22Rv1 (cell line): ENCODE measurements at regions not wholly inside any gene's neighbourhood (a gene's known extent, or its start where the extent isn't known, plus 50 kb on each side); places are given as distances from the start of the nearest gene placed in this dataset.

Source experiments
- H3K27ac ChIP-seq: fragments of 450-650 bp; 2 replicates; pipeline ENCODE4 v1.5.1; 2017
- ZFX ChIP-seq: fragments of 450-650 bp; IDR thresholded peaks from 2 replicates; pipeline ENCODE4 v1.6.1; 2017; ENCODE audit warnings: antibody characterized with exemption, borderline replicate concordance
- TF ChIP-seq, protein P1 (sequence below): fragments of 450-650 bp; IDR thresholded peaks from 2 replicates; pipeline ENCODE4 v1.5.1; 2017; ENCODE audit warnings: mild to moderate bottlenecking

DNA sequence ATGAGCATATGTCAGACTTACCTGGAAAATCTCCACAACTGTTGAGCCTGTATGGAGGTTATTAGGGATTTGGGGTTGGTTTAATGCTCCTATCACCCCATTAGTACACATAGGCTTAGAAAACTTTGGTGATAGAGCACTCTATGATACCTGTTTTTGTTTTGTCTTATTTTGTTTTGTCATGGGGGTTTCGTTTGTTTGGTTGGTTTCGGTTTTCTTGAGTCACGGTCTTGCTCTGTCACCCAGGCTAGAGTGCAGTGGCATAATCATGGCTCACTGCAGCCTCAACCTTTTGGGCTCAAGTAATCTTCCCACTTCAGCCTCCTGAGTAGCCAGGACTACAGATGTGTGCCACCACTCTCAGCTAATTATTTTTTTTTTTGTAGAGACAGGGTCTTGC is 70.0 kb downstream of the MZT1 start:
- no peak overlapping the region for H3K27ac ChIP-seq
- TF ChIP-seq ZFX = no peak
- TF ChIP-seq, protein P1, sequence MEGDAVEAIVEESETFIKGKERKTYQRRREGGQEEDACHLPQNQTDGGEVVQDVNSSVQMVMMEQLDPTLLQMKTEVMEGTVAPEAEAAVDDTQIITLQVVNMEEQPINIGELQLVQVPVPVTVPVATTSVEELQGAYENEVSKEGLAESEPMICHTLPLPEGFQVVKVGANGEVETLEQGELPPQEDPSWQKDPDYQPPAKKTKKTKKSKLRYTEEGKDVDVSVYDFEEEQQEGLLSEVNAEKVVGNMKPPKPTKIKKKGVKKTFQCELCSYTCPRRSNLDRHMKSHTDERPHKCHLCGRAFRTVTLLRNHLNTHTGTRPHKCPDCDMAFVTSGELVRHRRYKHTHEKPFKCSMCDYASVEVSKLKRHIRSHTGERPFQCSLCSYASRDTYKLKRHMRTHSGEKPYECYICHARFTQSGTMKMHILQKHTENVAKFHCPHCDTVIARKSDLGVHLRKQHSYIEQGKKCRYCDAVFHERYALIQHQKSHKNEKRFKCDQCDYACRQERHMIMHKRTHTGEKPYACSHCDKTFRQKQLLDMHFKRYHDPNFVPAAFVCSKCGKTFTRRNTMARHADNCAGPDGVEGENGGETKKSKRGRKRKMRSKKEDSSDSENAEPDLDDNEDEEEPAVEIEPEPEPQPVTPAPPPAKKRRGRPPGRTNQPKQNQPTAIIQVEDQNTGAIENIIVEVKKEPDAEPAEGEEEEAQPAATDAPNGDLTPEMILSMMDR = no peak

DNA sequence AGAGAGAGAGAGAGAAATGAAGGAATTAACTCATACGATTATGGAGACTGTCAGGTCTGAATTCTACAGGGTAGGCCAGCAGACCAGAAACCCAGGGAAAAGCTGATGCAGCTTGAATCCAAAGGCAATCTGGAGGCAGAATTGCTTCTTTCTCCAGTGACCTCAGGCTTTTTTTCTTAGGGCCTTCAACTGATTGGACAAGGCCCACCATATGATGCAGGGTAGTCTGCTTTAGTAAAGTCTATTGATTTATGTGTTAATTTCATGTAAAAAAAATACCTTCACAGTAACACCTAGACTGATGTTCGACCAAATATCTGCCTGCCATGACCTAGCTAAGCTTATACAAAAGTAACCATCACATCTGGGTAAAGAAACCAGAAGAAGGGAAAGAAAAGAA is 71.1 kb downstream of the MZT1 start:
- TF ChIP-seq ZFX = no peak
- TF ChIP-seq, protein P1 = no peak
- H3K27ac ChIP-seq = no peak overlapping the region

DNA sequence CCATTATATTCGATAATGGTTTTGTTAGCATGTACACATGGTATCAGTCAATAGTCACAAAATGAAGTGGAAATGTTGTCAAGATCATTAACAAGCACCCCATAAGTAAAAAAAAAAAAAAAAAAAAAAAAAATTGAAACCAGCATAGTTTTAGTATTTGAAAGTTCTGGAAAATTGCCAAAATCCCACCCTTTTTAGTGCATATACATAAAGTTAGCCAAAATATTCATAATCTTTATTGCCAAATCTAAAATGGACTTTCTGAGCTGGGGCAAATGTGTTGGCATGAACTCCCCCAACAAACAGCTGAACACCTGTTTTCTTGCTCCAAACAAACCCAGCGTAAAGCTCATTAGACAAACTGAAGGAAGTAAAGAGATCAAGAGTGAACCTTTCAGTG is 73.9 kb downstream of the MZT1 start:
- H3K27ac ChIP-seq = no peak overlapping the region
- no peak for TF ChIP-seq ZFX
- TF ChIP-seq, protein P1 = no peak

DNA sequence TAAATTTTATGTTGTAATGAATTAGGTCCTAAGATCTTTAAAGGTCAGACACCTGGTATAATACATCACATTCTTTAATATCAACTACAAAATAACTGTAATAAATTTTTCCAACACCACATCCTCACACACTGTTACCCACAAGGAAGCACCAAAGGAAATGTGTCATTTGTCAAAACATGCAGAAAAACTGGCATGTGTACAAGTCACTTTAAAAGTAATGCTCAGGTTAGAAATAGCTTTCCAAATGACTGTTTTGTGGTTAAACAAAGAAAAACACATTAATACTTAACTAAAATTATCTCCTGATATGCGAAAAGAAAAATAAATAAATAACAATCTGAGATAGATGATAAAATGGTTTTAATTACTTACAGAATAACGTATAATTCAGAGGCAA is 74.7 kb downstream of the MZT1 start:
- TF ChIP-seq, protein P1 = no peak
- TF ChIP-seq ZFX = no peak
- no peak overlapping the region for H3K27ac ChIP-seq

DNA sequence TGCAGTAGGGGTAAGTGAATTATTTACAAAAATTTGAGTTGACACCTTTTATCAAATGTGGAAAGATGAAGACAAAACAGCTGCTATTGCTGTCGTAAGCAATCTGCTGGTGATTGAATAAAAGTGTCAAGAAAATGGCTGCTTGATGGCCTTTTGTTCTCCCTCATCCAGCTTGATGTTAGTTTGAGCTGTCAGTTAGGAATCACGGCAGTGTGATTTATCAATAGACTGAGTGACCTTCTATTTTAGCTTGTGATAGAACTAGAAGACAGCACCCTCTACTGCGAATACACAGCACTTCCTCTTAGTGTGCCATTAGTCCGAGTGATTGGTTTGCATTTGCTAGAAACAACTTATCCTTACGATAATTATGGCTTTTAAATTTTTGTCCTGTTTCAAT is 76.3 kb downstream of the MZT1 start:
- no peak overlapping the region for H3K27ac ChIP-seq
- TF ChIP-seq, protein P1 = peak; percentile 62
- TF ChIP-seq ZFX = no peak

DNA sequence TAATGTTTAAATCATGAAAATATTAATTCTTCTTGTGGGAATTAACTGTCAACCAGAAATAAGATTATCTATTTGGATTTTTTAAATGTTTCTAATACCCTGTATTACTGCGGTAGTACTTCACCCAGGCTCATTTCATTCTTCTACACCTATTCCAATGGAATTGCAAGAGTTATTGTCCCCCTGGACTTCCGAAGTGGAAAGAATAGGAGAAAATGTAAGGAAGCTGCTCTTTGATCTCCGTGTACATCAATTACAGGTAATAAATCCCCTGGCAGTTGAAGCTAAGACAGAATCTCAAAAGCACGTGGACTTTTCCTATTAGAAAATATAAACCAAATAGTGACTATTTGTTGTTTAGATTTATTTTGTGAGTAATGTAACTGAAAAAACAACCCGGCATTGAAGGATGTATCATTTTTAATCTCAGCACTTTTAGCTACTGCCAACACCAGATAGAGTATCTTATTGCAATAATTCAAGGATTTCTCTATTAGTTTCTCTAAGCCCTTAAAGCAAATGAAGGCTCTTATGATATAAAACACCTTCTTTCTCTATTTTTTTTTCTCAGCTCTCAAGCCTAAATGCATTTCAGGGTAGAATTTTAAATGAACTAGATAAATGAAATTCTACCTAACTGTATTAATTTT is 77.3 kb downstream of the MZT1 start:
- TF ChIP-seq ZFX = no peak
- TF ChIP-seq, protein P1 = no peak
- H3K27ac ChIP-seq = no peak overlapping the region

DNA sequence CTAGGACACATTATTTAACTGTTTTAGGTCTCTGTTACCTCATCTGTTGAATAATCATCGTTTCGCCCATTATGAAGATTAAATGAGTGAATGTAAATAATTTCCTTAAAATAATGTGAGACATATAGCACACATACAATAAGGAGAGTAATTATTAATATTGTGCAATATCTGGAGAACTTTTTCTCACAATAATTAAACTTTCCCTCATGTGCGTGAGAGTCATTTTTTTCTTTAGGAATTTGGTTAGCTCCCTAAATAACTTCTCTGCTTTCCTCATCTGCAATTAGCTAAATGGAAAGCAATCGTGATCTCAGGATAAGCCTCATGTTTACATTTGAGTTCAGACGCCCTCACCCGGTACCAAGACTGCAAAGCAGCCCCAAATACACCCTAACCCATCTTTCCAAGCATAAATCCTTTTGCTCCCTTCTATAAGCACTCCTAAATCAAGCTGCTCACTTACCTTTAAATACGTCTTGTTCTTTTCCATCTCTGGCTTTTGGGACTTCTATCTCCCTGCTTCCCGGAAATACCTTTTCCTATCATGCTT is 78.8 kb downstream of the MZT1 start:
- H3K27ac ChIP-seq = no peak overlapping the region
- TF ChIP-seq, protein P1 = peak; percentile 64
- no peak for TF ChIP-seq ZFX
